BJ (cell line): ENCODE measurements at regions not wholly inside any gene's neighbourhood (a gene's known extent, or its start where the extent isn't known, plus 50 kb on each side); places are given as distances from the start of the nearest gene placed in this dataset.
"Not testable (repeated sequence)": the region's sequence is repeated elsewhere in the genome, so short reads cannot be mapped to it uniquely, and the experiment has no call there.

Experiments
- CTCF ChIA-PET: fragments of 350-600 bp; formaldehyde crosslinking; extraction: SDS; loops from one replicate; lab custom pipeline; 2021; ENCODE audit warnings: antibody characterized with exemption, inconsistent platforms; lab: Yijun Ruan, JAX
- POLR2A ChIA-PET: fragments of 300-600 bp; sonication (Branson Sonifier 250); formaldehyde crosslinking; extraction: SDS; loops from one replicate; lab custom pipeline; 2021; ENCODE audit warnings: antibody characterized with exemption; lab: Charles Lee
- DNase-seq: peaks from one replicate; pipeline ENCODE4 v3.0.0-alpha.2; 2011; ENCODE audit warnings: low read depth
- H3K27me3 ChIP-seq: 2 replicates; pipeline ENCODE4 v1.6.0; 2011; ENCODE audit warnings: low read length; ENCODE audit not compliant: control insufficient read depth, insufficient read depth
- H3K36me3 ChIP-seq: 2 replicates; pipeline ENCODE4 v1.5.1; 2011; ENCODE audit warnings: low read length; ENCODE audit not compliant: control insufficient read depth, insufficient read depth
- H3K4me3 ChIP-seq: 2 replicates; pipeline ENCODE4 v1.5.1; 2011; ENCODE audit warnings: low read depth, mild to moderate bottlenecking, control low read depth, low read length
- TF ChIP-seq, protein P1 (sequence below): IDR thresholded peaks from 2 replicates; pipeline ENCODE4 v1.5.1; 2011; ENCODE audit warnings: low read depth, mild to moderate bottlenecking, control low read depth, inconsistent platforms, low read length, moderate library complexity; ENCODE audit not compliant: insufficient read depth

DNA sequence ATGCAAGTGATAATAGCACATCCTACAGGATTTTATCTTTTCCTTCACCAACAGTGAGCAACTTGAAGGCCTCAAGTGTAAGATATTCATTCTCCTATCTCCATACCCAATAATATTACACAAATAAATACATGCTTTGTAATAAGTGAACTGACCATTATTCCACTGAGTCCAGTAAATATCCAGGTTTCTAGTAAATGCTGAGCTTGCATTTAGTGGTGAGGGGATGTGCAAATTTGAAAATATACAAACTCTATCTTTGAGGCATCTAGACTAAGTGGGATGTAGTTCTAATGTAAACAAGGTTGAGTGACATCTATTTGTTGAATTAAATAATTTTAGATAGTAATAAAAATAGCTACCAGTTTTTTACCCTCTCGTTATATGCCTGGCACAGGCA, 587.6 kb upstream of the IL12A start:
- ChIA-PET CTCF (no interaction called here), POLR2A (interaction anchor here (0.7 kb wide), 1 partner anchor 57 kb away, joined by 3 read pairs; no protein-coding TSS in a partner anchor)
- no peaks in the 10 kb centered on the region for H3K27me3 ChIP-seq
- TF ChIP-seq, protein P1, sequence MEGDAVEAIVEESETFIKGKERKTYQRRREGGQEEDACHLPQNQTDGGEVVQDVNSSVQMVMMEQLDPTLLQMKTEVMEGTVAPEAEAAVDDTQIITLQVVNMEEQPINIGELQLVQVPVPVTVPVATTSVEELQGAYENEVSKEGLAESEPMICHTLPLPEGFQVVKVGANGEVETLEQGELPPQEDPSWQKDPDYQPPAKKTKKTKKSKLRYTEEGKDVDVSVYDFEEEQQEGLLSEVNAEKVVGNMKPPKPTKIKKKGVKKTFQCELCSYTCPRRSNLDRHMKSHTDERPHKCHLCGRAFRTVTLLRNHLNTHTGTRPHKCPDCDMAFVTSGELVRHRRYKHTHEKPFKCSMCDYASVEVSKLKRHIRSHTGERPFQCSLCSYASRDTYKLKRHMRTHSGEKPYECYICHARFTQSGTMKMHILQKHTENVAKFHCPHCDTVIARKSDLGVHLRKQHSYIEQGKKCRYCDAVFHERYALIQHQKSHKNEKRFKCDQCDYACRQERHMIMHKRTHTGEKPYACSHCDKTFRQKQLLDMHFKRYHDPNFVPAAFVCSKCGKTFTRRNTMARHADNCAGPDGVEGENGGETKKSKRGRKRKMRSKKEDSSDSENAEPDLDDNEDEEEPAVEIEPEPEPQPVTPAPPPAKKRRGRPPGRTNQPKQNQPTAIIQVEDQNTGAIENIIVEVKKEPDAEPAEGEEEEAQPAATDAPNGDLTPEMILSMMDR = no peak
- DNase-seq = no peak
- no peaks in the 10 kb centered on the region for H3K36me3 ChIP-seq
- H3K4me3 ChIP-seq = no peak overlapping the region

DNA sequence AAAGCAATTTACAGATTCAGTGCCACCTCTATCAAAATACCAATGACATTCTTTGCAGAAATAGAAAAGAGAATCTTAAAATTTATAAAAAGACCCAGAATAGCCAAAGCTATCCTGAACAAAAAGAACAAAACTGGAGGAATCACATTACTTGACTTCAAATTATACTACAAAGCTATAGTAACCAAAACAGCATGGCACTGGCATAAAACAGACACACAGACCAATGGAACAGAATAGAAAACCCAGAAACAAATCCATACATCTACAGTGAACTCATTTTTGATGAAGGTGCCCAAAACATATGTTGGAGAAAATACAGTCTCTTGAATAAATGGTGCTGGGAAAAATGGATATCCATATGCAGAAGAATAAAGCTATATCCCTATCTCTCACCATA, 578.9 kb upstream of the IL12A start:
- H3K27me3 ChIP-seq, POLR2A ChIA-PET, DNase-seq, H3K4me3 ChIP-seq, CTCF ChIA-PET, H3K36me3 ChIP-seq: not testable (repeated sequence)

DNA sequence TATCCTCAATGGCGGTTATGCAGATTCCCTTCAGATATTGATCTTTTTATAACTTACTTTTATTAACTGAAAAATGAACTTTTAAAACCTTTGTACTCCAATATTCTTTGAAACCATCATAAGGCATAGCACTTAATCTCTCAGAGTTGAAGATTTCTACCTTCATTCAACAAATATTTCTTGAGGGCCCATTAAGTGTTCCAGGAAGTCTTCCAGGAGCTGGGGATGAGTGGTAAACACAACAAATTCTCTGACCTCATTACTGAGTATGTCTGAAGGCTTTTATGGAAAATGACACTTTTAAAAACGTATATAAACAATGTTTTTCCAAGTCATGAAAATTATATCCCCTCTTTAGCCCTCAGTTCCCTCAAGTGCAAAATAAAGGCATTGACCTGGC, 575.3 kb upstream of the IL12A start:
- DNase-seq = no peak
- ChIA-PET POLR2A (no interaction called here), CTCF (interaction anchor here (0.6 kb wide), 1 partner anchor 1448 kb away, joined by 3 read pairs; no protein-coding TSS in a partner anchor)
- Histone ChIP-seq H3K4me3 (no peak overlapping the region), H3K27me3 (no peaks in the 10 kb centered on the region), H3K36me3 (no peaks in the 10 kb centered on the region)
- TF ChIP-seq, protein P1 = no peak

DNA sequence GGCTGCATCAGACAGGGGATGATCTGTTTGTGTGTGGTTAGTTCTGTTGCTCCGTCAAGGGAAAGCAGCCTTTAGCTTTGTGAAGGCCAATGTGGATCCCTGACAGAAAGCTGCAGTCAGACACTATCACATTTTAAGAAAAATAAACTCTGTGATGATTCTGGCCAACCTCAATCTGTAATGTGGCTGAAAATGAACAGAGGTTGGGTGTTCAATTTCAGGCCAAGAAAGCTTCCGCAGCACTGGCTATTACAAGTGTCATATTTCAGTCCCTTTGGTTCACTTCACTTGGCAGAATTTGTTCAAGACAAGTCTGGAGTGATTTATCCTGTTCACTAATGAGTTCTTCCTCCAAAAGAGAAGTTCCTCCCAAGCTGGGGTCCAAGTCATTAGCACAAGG, 571.8 kb upstream of the IL12A start:
- CTCF ChIA-PET = interaction anchor here (1.3 kb wide), 1 partner anchor 170 kb away, joined by 3 read pairs; no protein-coding TSS in a partner anchor
- H3K27me3 ChIP-seq = no peaks in the 10 kb centered on the region
- TF ChIP-seq, protein P1 = no peak
- DNase-seq = no peak
- no peak overlapping the region for H3K4me3 ChIP-seq
- POLR2A ChIA-PET = no interaction called here
- H3K36me3 ChIP-seq = no peaks in the 10 kb centered on the region

DNA sequence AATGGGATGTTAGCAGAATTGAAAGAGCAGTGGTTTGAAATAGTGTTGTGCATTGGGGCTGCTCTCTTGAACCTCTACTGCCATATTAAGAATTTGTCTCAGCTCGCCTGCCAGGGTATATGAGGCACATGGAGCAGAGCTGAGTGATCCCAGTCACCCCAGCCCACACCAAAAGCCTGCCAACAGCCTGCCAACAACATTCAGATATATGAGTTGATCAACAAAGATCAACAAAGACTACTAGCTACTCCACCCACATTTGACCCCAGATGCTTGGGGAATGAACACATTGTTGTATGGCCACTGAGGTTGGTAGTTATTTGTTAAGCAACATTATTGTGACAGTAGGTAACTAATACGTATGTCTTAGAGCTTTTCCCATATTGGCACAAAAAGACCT, 570.9 kb upstream of the IL12A start:
- no peak for DNase-seq
- Histone ChIP-seq H3K4me3 (no peak overlapping the region), H3K27me3 (no peaks in the 10 kb centered on the region), H3K36me3 (no peaks in the 10 kb centered on the region)
- ChIA-PET POLR2A (no interaction called here), CTCF (no interaction called here)
- TF ChIP-seq, protein P1 = no peak
